ENCODE measurements at regions not wholly inside any gene's neighbourhood (a gene's known extent, or its start where the extent isn't known, plus 50 kb on each side); places are given as distances from the start of the nearest gene placed in this dataset.

- 93% methylated on average over 2 of the region's 2 CpGs for WGBS
These were observed 1435.9 kb upstream of the TMEM132C start for GRCh38 chr12:126830778-126831680.

DNA sequence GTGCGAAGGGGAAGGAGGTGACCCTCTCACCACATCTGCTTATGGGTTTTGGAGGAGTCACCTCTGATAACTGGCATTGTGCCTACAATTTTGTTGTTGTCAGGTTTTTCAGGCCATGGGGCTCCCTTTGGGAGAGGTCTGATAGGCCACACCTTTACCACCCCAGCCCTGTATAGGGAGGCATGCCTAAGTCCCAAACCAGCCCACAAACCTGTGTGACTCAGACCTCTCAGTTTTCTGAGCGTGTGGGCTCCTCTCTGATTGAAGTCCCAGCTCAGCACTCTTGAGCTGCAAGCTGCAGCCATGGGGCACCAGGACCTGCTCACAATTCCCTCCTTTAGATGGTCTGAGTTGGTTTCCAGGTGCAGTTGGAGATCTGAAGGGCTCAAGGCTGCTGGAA is 1429.3 kb upstream of the TMEM132C start:
- H3K9me3 ChIP-seq: no peaks in the 10 kb centered on the region
- intact Hi-C loops (cut with DNase I): no loop called here
- no peak overlapping the region for H3K4me3 ChIP-seq
- H3K27ac ChIP-seq: no peak overlapping the region
- DNase-seq (ENCODE audit: low spot score): no peak
- H3K27me3 ChIP-seq (replicated peaks; ENCODE audit: insufficient read depth): no peaks in the 10 kb centered on the region
- WGBS: 22% methylated on average over 2 of the region's 2 CpGs
- TF ChIP-seq POLR2A (IDR thresholded peaks at IDR 0.05) (no peak), POLR2AphosphoS5 (IDR thresholded peaks at IDR 0.05) (no peak)
- TF ChIP-seq, protein P1, sequence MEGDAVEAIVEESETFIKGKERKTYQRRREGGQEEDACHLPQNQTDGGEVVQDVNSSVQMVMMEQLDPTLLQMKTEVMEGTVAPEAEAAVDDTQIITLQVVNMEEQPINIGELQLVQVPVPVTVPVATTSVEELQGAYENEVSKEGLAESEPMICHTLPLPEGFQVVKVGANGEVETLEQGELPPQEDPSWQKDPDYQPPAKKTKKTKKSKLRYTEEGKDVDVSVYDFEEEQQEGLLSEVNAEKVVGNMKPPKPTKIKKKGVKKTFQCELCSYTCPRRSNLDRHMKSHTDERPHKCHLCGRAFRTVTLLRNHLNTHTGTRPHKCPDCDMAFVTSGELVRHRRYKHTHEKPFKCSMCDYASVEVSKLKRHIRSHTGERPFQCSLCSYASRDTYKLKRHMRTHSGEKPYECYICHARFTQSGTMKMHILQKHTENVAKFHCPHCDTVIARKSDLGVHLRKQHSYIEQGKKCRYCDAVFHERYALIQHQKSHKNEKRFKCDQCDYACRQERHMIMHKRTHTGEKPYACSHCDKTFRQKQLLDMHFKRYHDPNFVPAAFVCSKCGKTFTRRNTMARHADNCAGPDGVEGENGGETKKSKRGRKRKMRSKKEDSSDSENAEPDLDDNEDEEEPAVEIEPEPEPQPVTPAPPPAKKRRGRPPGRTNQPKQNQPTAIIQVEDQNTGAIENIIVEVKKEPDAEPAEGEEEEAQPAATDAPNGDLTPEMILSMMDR (IDR thresholded peaks at IDR 0.05): no peak
- no peaks in the 10 kb centered on the region for H3K36me3 ChIP-seq
- H3K4me1 ChIP-seq (replicated peaks): no peaks in the 10 kb centered on the region

More at GRCh38 chr12:126830778-126831680, 1435.9 kb upstream of the TMEM132C start:
- Histone ChIP-seq H3K4me3 (no peak overlapping the region), H3K36me3 (no peaks in the 10 kb centered on the region), H3K9me3 (no peaks in the 10 kb centered on the region), H3K4me1 (replicated peaks) (no peaks in the 10 kb centered on the region), H3K27ac (no peak overlapping the region), H3K27me3 (replicated peaks; ENCODE audit: insufficient read depth) (no peaks in the 10 kb centered on the region)
- intact Hi-C loops (cut with DNase I): no loop called here
- TF ChIP-seq POLR2A (IDR thresholded peaks at IDR 0.05) (no peak), POLR2AphosphoS5 (IDR thresholded peaks at IDR 0.05) (no peak)
- TF ChIP-seq, protein P1 (IDR thresholded peaks at IDR 0.05): no peak
- DNase-seq (ENCODE audit: low spot score): no peak

DNA sequence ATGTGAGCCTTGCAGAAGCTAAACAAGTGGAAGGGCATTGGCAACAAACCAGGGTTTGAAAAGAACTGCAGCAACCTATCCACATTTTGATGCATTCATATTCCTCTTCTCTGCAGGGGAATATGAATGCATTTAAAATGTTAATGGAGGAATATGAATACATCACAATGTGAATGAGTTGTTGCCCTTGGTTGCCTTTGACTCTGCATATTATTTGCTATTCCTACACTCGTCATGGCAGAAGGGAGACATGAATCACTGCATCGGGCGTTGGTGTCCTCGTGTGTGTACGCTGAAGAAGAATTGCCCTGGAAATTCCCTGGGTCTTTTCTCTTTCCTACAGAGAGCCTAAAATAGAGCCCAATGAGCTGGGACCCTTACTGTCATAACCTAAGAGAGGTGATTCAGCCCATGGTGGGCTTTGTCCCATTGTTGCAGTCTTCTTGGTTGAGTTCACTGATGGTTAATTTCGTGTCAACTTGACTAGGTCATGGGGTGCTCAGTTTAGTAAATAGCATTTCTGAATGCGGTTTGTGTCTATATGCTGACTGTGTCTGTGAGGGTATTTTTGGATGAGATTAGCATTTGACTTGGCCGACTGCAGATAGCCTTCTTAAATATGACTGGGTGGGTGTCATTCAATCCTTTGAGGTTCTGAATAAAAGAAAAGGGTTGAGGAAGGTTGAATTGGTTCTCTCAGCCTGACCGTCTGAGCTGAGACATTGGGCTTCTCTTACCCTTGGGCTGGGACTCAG is 1422.9 kb upstream of the TMEM132C start:
- no peaks in the 10 kb centered on the region for H3K36me3 ChIP-seq
- no peak overlapping the region for H3K4me3 ChIP-seq
- no peak overlapping the region for H3K27ac ChIP-seq
- H3K4me1 ChIP-seq (replicated peaks): no peaks in the 10 kb centered on the region
- intact Hi-C loops (cut with DNase I): no loop called here
- DNase-seq (ENCODE audit: low spot score): no peak
- WGBS: 79% methylated on average over 9 of the region's 9 CpGs
- H3K27me3 ChIP-seq (replicated peaks; ENCODE audit: insufficient read depth): no peaks in the 10 kb centered on the region
- no peaks in the 10 kb centered on the region for H3K9me3 ChIP-seq
- TF ChIP-seq, protein P1 (IDR thresholded peaks at IDR 0.05): no peak
- TF ChIP-seq POLR2AphosphoS5 (IDR thresholded peaks at IDR 0.05) (no peak), POLR2A (IDR thresholded peaks at IDR 0.05) (no peak)

DNA sequence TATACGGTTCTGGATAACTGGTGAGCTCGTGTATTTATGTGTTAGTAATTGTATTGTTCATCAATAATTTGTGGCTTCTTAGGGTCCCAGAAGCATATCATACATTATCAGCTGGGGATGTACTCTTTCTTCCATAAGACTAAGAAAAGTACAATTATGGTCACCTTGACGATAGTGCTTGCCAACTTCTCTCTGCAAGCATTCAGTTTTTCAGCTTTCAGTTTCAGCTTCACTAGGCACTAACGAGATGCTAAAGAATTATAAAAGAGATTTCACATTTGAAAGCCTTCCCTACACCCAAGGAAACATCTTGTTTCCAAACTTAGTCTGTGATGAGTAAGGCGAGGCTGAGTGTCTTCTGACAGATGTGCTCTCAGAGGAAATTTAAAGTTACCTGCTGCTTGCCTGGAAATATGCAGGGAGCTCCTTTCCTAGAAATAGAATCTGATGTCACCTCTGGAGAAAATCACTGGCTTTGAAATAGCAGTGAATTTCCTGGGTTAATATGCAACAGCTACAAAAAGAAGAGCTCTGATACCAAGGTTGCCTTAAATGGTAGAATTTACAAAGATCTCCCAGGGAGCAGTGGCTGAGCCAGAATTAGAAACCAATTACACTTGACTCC is 1419.9 kb upstream of the TMEM132C start:
- no peaks in the 10 kb centered on the region for H3K36me3 ChIP-seq
- no peak overlapping the region for H3K4me3 ChIP-seq
- no peaks in the 10 kb centered on the region for H3K4me1 ChIP-seq (replicated peaks)
- H3K27me3 ChIP-seq (replicated peaks; ENCODE audit: insufficient read depth): no peaks in the 10 kb centered on the region
- TF ChIP-seq POLR2A (IDR thresholded peaks at IDR 0.05) (no peak), POLR2AphosphoS5 (IDR thresholded peaks at IDR 0.05) (no peak)
- TF ChIP-seq, protein P1 (IDR thresholded peaks at IDR 0.05): no peak
- no peak for DNase-seq (ENCODE audit: low spot score)
- H3K9me3 ChIP-seq: no peaks in the 10 kb centered on the region
- WGBS: 75% methylated on average over 5 of the region's 5 CpGs
- H3K27ac ChIP-seq: no peak overlapping the region
- intact Hi-C loops (cut with DNase I): no loop called here

All from prostate gland (tissue), 2 donors.